ENCODE measurements at regions not wholly inside any gene's neighbourhood (a gene's known extent, or its start where the extent isn't known, plus 50 kb on each side); places are given as distances from the start of the nearest gene placed in this dataset.

GRCh38 chr6:71481011-71481410 lies 192.4 kb downstream of the OGFRL1 start:
- DNase-seq (ENCODE audit: low spot score) = no peak

- DNase-seq (ENCODE audit: low spot score) = no peak
Measured at GRCh38 chr6:71481801-71482200, 193.2 kb downstream of the OGFRL1 start.

- DNase-seq (ENCODE audit: low spot score) = no peak
Measured at GRCh38 chr6:71482742-71483141, 194.1 kb downstream of the OGFRL1 start.

GRCh38 chr6:71486461-71486860 lies 197.8 kb downstream of the OGFRL1 start:
- DNase-seq (ENCODE audit: low spot score) = no peak

- no peak for DNase-seq (ENCODE audit: low spot score)
Measured at GRCh38 chr6:71488186-71488585, 199.6 kb downstream of the OGFRL1 start.

- no peak for DNase-seq (ENCODE audit: low spot score)
Measured at GRCh38 chr6:71489736-71490135, 201.1 kb downstream of the OGFRL1 start.

GRCh38 chr6:71490876-71491275 lies 202.3 kb downstream of the OGFRL1 start:
- no peak for DNase-seq (ENCODE audit: low spot score)

GRCh38 chr6:71491844-71492243 lies 203.2 kb downstream of the OGFRL1 start:
- no peak for DNase-seq (ENCODE audit: low spot score)

- DNase-seq (ENCODE audit: low spot score) = no peak
Measured at GRCh38 chr6:71492668-71493067, 204.1 kb downstream of the OGFRL1 start.

GRCh38 chr6:71496018-71496721 lies 207.6 kb downstream of the OGFRL1 start:
- DNase-seq (ENCODE audit: low spot score) = no peak

GRCh38 chr6:71496722-71497033 lies 208.1 kb downstream of the OGFRL1 start:
- no peak for DNase-seq (ENCODE audit: low spot score)

- no peak for DNase-seq (ENCODE audit: low spot score)
Measured at GRCh38 chr6:71498638-71499037, 210.0 kb downstream of the OGFRL1 start.

- no peak for DNase-seq (ENCODE audit: low spot score)
Measured at GRCh38 chr6:71499667-71500066, 211.1 kb downstream of the OGFRL1 start.

- no peak for DNase-seq (ENCODE audit: low spot score)
Measured at GRCh38 chr6:71502168-71502567, 213.6 kb downstream of the OGFRL1 start.

- DNase-seq (ENCODE audit: low spot score) = no peak
Measured at GRCh38 chr6:71502956-71503355, 214.3 kb downstream of the OGFRL1 start.

- no peak for DNase-seq (ENCODE audit: low spot score)
Measured at GRCh38 chr6:71507183-71507582, 218.6 kb downstream of the OGFRL1 start.

- DNase-seq (ENCODE audit: low spot score) = no peak
Measured at GRCh38 chr6:71509191-71510005, 220.8 kb downstream of the OGFRL1 start.

- no peak for DNase-seq (ENCODE audit: low spot score)
Measured at GRCh38 chr6:71510057-71510713, 221.6 kb downstream of the OGFRL1 start.

GRCh38 chr6:71510856-71511255 lies 222.2 kb downstream of the OGFRL1 start:
- DNase-seq (ENCODE audit: low spot score) = no peak

GRCh38 chr6:71512256-71512655 lies 223.6 kb downstream of the OGFRL1 start:
- DNase-seq (ENCODE audit: low spot score) = no peak

GRCh38 chr6:71513036-71513435 lies 224.4 kb downstream of the OGFRL1 start:
- DNase-seq (ENCODE audit: low spot score) = no peak

- no peak for DNase-seq (ENCODE audit: low spot score)
Measured at GRCh38 chr6:71523548-71523947, 234.9 kb downstream of the OGFRL1 start.

- DNase-seq (ENCODE audit: low spot score) = no peak
Measured at GRCh38 chr6:71524201-71524600, 235.6 kb downstream of the OGFRL1 start.

All from left forelimb (tissue), 1 donor.